ENCODE measurements at regions not wholly inside any gene's neighbourhood (a gene's known extent, or its start where the extent isn't known, plus 50 kb on each side); places are given as distances from the start of the nearest gene placed in this dataset.

GRCh38 chr2:120947982-120948661 is 212.5 kb downstream of the GLI2 start:
- Mint-ChIP-seq H3K27ac (no peak overlapping the region), H3K9me3 (no peaks in the 10 kb centered on the region), H3K27me3 (peaks cover 0 to 11% (median 1%) of the 10 kb centered on the region in 5 donors), H3K36me3 (no peaks in the 10 kb centered on the region), H3K4me1 (peaks cover 0 to 1% (median 0%) of the 10 kb centered on the region in 4 donors), H3K4me3 (no peak overlapping the region)
- ATAC-seq (no peak), DNase-seq (no peak)
- POLR2A ChIA-PET: no interaction called here

DNA sequence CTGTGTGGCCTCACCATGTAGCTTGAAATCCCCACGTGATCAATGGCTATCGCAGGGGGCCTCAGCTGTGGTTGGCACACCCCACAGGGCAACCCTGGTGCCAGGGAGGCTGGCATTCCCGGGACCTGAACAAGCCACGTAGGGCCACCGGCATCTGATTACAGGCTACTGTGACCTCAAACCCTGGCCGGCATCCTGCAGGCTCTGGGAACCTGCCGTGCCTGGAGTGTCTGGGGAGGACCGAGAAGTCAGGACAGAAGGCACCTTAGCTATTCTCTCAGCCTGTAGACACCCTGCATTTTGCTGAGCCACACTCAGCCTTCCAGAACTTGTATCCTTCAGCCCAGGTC is 213.0 kb downstream of the GLI2 start:
- H3K36me3 Mint-ChIP-seq: no peaks in the 10 kb centered on the region
- POLR2A ChIA-PET: no interaction called here
- DNase-seq: no peak
- peaks cover 0 to 1% (median 0%) of the 10 kb centered on the region in 4 donors for H3K4me1 Mint-ChIP-seq
- H3K4me3 Mint-ChIP-seq: no peak overlapping the region
- H3K27me3 Mint-ChIP-seq: peaks cover 0 to 6% (median 1%) of the 10 kb centered on the region in 5 donors
- no peak overlapping the region for H3K27ac Mint-ChIP-seq
- H3K9me3 Mint-ChIP-seq: no peaks in the 10 kb centered on the region
- no peak for ATAC-seq

- H3K9me3 Mint-ChIP-seq: no peaks in the 10 kb centered on the region
- H3K27ac Mint-ChIP-seq: no peak overlapping the region
- no peak for ATAC-seq
- H3K27me3 Mint-ChIP-seq: peaks cover 0 to 4% (median 0%) of the 10 kb centered on the region in 5 donors
- no peaks in the 10 kb centered on the region for H3K36me3 Mint-ChIP-seq
- H3K4me3 Mint-ChIP-seq: no peak overlapping the region
- peaks cover 0 to 1% (median 0%) of the 10 kb centered on the region in 4 donors for H3K4me1 Mint-ChIP-seq
- POLR2A ChIA-PET: no interaction called here
- DNase-seq: no peak
Measured at GRCh38 chr2:120949027-120949956, 213.6 kb downstream of the GLI2 start.

- Mint-ChIP-seq H3K36me3 (no peaks in the 10 kb centered on the region), H3K27me3 (peaks cover 0 to 4% (median 0%) of the 10 kb centered on the region in 5 donors), H3K4me1 (peaks cover 0 to 1% (median 0%) of the 10 kb centered on the region in 4 donors)
Measured at GRCh38 chr2:120949957-120950590, 214.4 kb downstream of the GLI2 start.

DNA sequence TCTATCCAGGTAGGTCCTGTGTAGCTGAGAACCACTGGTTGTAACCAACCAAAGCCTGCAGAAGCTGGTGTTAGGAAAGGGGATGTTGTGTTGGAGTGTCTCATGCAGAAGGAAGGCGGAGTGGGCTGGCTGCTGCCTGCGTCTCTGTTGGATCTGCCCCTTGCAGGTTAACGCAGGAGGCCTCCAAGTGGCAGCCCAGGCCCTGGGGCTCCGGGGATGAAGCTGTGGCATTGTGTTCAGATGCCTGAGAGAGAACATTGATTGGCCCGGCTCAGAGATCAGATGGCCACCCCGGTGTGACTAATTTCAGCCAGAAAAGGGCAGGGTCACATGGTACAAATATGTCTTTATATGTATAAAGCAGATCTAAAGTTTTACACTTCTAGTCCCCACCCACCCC is 216.0 kb downstream of the GLI2 start:
- peaks cover 0 to 1% (median 0%) of the 10 kb centered on the region in 4 donors for H3K4me1 Mint-ChIP-seq
- H3K9me3 Mint-ChIP-seq: no peaks in the 10 kb centered on the region
- POLR2A ChIA-PET: no interaction called here
- no peak overlapping the region for H3K27ac Mint-ChIP-seq
- ATAC-seq (no peak), DNase-seq (no peak)
- no peaks in the 10 kb centered on the region for H3K36me3 Mint-ChIP-seq
- no peak overlapping the region for H3K4me3 Mint-ChIP-seq
- H3K27me3 Mint-ChIP-seq: peaks cover 0 to 3% (median 0%) of the 10 kb centered on the region in 5 donors

More at GRCh38 chr2:120949957-120950590, 214.4 kb downstream of the GLI2 start:
- no peak for DNase-seq
- ATAC-seq: no peak
- Mint-ChIP-seq H3K9me3 (no peaks in the 10 kb centered on the region), H3K4me3 (no peak overlapping the region), H3K27ac (no peak overlapping the region)
- POLR2A ChIA-PET: no interaction called here

- ATAC-seq (no peak), DNase-seq (no peak)
- peaks cover 0 to 1% (median 0%) of the 10 kb centered on the region in 4 donors for H3K4me1 Mint-ChIP-seq
- no peaks in the 10 kb centered on the region for H3K9me3 Mint-ChIP-seq
- POLR2A ChIA-PET: no interaction called here
- H3K36me3 Mint-ChIP-seq: no peaks in the 10 kb centered on the region
- no peak overlapping the region for H3K27ac Mint-ChIP-seq
- H3K27me3 Mint-ChIP-seq: peaks cover 0 to 3% (median 0%) of the 10 kb centered on the region in 5 donors
- no peak overlapping the region for H3K4me3 Mint-ChIP-seq
Measured at GRCh38 chr2:120952318-120952717, 216.7 kb downstream of the GLI2 start.

- POLR2A ChIA-PET: no interaction called here
- Mint-ChIP-seq H3K36me3 (no peaks in the 10 kb centered on the region), H3K9me3 (no peaks in the 10 kb centered on the region), H3K27me3 (peaks cover 0 to 3% (median 0%) of the 10 kb centered on the region in 5 donors), H3K27ac (no peak overlapping the region), H3K4me3 (no peak overlapping the region), H3K4me1 (peaks cover 0 to 1% (median 0%) of the 10 kb centered on the region in 4 donors)
- DNase-seq (no peak), ATAC-seq (no peak)
Measured at GRCh38 chr2:120953066-120953756, 217.5 kb downstream of the GLI2 start.

- Mint-ChIP-seq H3K36me3 (no peaks in the 10 kb centered on the region), H3K4me1 (peaks cover 0 to 1% (median 0%) of the 10 kb centered on the region in 4 donors), H3K27me3 (peaks cover 0 to 3% (median 0%) of the 10 kb centered on the region in 5 donors), H3K9me3 (no peaks in the 10 kb centered on the region), H3K4me3 (no peak overlapping the region), H3K27ac (peak overlapping the region in 1 of 10 donors; percentile 5)
- POLR2A ChIA-PET: no interaction called here
- ATAC-seq: no peak
- no peak for DNase-seq
Measured at GRCh38 chr2:120953843-120954584, 218.3 kb downstream of the GLI2 start.

DNA sequence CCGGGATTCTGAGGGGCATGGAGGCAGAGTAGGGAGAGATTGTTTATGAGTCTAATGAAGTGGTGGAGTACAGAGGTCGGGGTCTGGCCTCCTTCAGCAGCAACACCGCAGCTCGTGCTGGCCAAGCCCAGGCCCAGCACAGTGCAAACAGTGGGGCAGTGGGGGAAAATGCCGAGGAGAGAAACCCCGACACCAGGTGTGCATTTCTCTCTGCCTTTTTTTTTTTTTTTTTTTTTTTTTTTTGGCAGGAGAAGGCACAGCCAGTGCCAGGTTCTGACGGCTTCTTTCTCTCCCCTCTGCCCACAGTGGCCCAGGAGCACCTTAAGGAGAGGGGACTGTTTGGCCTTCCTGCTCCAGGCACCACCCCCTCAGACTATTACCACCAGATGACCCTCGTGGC is 219.3 kb downstream of the GLI2 start:
- H3K36me3 Mint-ChIP-seq: no peaks in the 10 kb centered on the region
- POLR2A ChIA-PET: no interaction called here
- no peak for DNase-seq
- H3K4me3 Mint-ChIP-seq: no peak overlapping the region
- no peaks in the 10 kb centered on the region for H3K9me3 Mint-ChIP-seq
- no peaks in the 10 kb centered on the region for H3K4me1 Mint-ChIP-seq
- ATAC-seq: no peak
- no peak overlapping the region for H3K27ac Mint-ChIP-seq
- peaks cover 0 to 3% (median 0%) of the 10 kb centered on the region in 5 donors for H3K27me3 Mint-ChIP-seq

DNA sequence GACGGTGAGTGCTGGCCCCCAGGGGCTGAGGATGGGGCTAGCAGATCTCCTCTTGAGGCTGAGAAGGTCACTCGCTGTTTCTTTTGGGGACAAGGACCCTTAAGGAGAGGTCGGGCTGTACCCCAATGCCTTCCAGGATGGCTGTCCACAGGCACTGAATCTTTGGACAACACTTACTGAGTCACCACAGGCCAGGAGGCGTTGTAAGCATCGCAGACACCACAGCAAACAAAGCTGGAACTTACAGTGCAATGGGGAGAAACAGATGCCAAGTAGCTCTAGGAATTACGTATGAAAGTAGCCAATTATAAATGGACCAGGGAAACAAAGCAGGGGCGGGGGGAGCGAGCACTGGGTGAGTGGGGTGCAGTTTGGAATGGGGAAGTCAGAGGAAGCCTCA is 219.8 kb downstream of the GLI2 start:
- Mint-ChIP-seq H3K36me3 (no peaks in the 10 kb centered on the region), H3K27me3 (peaks cover 0 to 3% (median 0%) of the 10 kb centered on the region in 5 donors), H3K27ac (no peak overlapping the region), H3K4me3 (no peak overlapping the region), H3K9me3 (no peaks in the 10 kb centered on the region), H3K4me1 (no peaks in the 10 kb centered on the region)
- ATAC-seq: no peak
- POLR2A ChIA-PET: no interaction called here
- no peak for DNase-seq

- POLR2A ChIA-PET: no interaction called here
- ATAC-seq: no peak
Measured at GRCh38 chr2:120956486-120957156, 221.0 kb downstream of the GLI2 start.

DNA sequence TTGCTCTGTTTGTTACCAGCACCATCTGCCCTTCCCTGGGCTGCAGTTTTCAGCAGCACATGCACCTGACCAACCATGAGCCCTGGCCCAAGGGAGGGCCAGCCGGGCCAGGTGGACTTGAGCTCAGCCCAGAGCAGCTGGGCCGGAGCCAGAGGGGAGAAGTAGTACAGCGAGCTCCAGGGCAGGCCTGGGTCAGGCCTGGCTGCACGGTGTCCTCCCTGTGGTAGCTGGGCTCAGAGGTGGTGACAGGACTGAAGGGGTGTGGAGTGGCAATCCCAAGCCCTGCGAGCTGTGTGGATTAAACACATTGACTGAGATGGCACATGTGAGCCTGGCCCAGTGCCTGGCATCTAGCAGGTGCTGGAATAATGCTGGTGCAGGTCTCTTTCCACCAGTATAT is 222.2 kb downstream of the GLI2 start:
- no peak overlapping the region for H3K27ac Mint-ChIP-seq
- no peaks in the 10 kb centered on the region for H3K36me3 Mint-ChIP-seq
- no peaks in the 10 kb centered on the region for H3K4me1 Mint-ChIP-seq
- POLR2A ChIA-PET: no interaction called here
- peaks cover 0 to 7% (median 0%) of the 10 kb centered on the region in 5 donors for H3K27me3 Mint-ChIP-seq
- ATAC-seq: no peak
- H3K4me3 Mint-ChIP-seq: no peak overlapping the region
- DNase-seq: no peak
- no peaks in the 10 kb centered on the region for H3K9me3 Mint-ChIP-seq

More at GRCh38 chr2:120956486-120957156, 221.0 kb downstream of the GLI2 start:
- no peak overlapping the region for H3K4me3 Mint-ChIP-seq
- peaks cover 0 to 3% (median 0%) of the 10 kb centered on the region in 5 donors for H3K27me3 Mint-ChIP-seq
- H3K36me3 Mint-ChIP-seq: no peaks in the 10 kb centered on the region
- no peak overlapping the region for H3K27ac Mint-ChIP-seq
- no peaks in the 10 kb centered on the region for H3K4me1 Mint-ChIP-seq
- no peaks in the 10 kb centered on the region for H3K9me3 Mint-ChIP-seq
- DNase-seq: no peak

Data from naive thymus-derived CD8-positive, alpha-beta T cell (primary cell).